K562 (cell line): ENCODE measurements at regions not wholly inside any gene's neighbourhood (a gene's known extent, or its start where the extent isn't known, plus 50 kb on each side); places are given as distances from the start of the nearest gene placed in this dataset.

ENCODE experiments used
- ATF1 ChIP-seq, 2 experiments: fragments of 450-650 bp in 1 of 2; IDR thresholded peaks; 2 replicates each; pipeline ENCODE4 v1.6.1; 2016; ENCODE audit warnings: missing compliant biosample characterization in 1 of 2, missing genetic modification characterization in 1 of 2
- CTCF ChIP-seq, 3 experiments: IDR thresholded peaks in 2 of 3; conservative IDR thresholded peaks in 1 of 3; 2 replicates each; pipeline ENCODE4 v1.5.1; 2011 to 2012; ENCODE audit warnings: low read length in 3 of 3, mild to moderate bottlenecking in 3 of 3, control low read depth in 2 of 3, improper control_type of control experiment in 1 of 3, inconsistent platforms in 1 of 3, low read depth in 1 of 3, mixed read lengths in 1 of 3, moderate library complexity in 1 of 3; ENCODE audit not compliant: insufficient read depth in 2 of 3
- EP300 ChIP-seq: IDR thresholded peaks from 2 replicates; pipeline ENCODE4 v1.6.1; 2012; ENCODE audit warnings: low read length, improper control_type of control experiment
- FOS ChIP-seq: IDR thresholded peaks from 3 replicates; pipeline ENCODE4 v1.6.1; 2011; ENCODE audit not compliant: insufficient read length; ENCODE audit errors: extremely low read depth
- HDAC2 ChIP-seq: fragments of 450-650 bp; IDR thresholded peaks from 2 replicates; pipeline ENCODE4 v1.6.1; 2016; ENCODE audit warnings: mild to moderate bottlenecking
- MYBL2 ChIP-seq, 2 experiments: fragments of 450-650 bp in 1 of 2; sonication (generic) in 1 of 2; formaldehyde crosslinking in 1 of 2; IDR thresholded peaks; 2 replicates each; pipeline versions ENCODE4 v1.6.1 to v1.8.1; 2017 to 2022; ENCODE audit warnings: borderline replicate concordance in 1 of 2, inconsistent platforms in 1 of 2, low read depth in 1 of 2, mild to moderate bottlenecking in 1 of 2, missing genetic modification reagents in 1 of 2, moderate library complexity in 1 of 2
- POLR2A ChIP-seq: fragments of 450-650 bp; conservative IDR thresholded peaks from 2 replicates; pipeline ENCODE4 v1.6.1; 2016
- SAFB2 ChIP-seq: fragments of 200-400 bp; formaldehyde crosslinking; IDR thresholded peaks from 2 replicates; pipeline ENCODE4 v1.6.1; 2018; ENCODE audit warnings: borderline replicate concordance, low read length, low read depth, moderate library complexity; ENCODE audit not compliant: severe bottlenecking
- USF2 ChIP-seq: sonication (generic); formaldehyde crosslinking; IDR thresholded peaks from 2 replicates; pipeline ENCODE4 v1.5.0; 2020; ENCODE audit warnings: missing genetic modification reagents

GRCh38 chr2:6538607-6539006 lies 327.1 kb downstream of the CMPK2 start:
- TF ChIP-seq CTCF (IDR thresholded peaks at IDR 0.05 in 2 of 3, conservative IDR thresholded peaks at IDR 0.05 in 1 of 3; ENCODE audit: insufficient read depth in 2 of 3, low read depth in 1 of 3, low read length in 3 of 3) (no peak), SAFB2 (no peak), FOS (no peak), EP300 (no peak), USF2 (CRISPR knock-in tag) (no peak), POLR2A (no peak), ATF1 (CRISPR knock-in tag; IDR thresholded peaks at IDR 0.05) (no peak), ATF1 (tag; IDR thresholded peaks at IDR 0.05) (no peak), HDAC2 (no peak), MYBL2 (IDR thresholded peaks at IDR 0.05; ENCODE audit: low read depth) (no peak), MYBL2 (CRISPR knock-in tag; IDR thresholded peaks at IDR 0.05; ENCODE audit: borderline replicate concordance) (no peak)
